ENCODE measurements at regions not wholly inside any gene's neighbourhood (a gene's known extent, or its start where the extent isn't known, plus 50 kb on each side); places are given as distances from the start of the nearest gene placed in this dataset.

DNA sequence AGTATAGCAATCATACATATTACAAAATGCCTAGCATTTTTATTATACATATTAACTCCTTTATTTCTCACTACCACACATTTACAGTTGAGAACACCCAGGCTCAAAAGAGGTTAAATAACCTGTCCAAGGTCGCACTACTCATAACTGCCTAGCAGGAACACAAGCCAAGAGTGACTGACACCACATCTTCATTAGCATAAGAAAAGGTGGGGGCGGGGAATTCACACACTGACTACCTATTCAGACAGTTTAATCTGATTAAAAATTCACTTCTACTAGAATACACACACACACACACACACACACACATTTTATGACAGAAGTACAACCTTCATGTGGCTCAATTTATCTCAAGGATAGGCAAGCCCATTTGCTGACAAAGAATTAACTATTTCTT is 77.8 kb upstream of the CACHD1 start:
- TF ChIP-seq, protein P1, sequence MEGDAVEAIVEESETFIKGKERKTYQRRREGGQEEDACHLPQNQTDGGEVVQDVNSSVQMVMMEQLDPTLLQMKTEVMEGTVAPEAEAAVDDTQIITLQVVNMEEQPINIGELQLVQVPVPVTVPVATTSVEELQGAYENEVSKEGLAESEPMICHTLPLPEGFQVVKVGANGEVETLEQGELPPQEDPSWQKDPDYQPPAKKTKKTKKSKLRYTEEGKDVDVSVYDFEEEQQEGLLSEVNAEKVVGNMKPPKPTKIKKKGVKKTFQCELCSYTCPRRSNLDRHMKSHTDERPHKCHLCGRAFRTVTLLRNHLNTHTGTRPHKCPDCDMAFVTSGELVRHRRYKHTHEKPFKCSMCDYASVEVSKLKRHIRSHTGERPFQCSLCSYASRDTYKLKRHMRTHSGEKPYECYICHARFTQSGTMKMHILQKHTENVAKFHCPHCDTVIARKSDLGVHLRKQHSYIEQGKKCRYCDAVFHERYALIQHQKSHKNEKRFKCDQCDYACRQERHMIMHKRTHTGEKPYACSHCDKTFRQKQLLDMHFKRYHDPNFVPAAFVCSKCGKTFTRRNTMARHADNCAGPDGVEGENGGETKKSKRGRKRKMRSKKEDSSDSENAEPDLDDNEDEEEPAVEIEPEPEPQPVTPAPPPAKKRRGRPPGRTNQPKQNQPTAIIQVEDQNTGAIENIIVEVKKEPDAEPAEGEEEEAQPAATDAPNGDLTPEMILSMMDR (optimal IDR thresholded peaks at IDR 0.05 in 1 of 3, IDR thresholded peaks at IDR 0.05 in 1 of 3, conservative IDR thresholded peaks at IDR 0.05 in 1 of 3; ENCODE audit: extremely low read depth in 1 of 3, insufficient read depth in 2 of 3, low read length in 3 of 3) = no peak
- no peak for TF ChIP-seq EZH2 (IDR thresholded peaks at IDR 0.05; ENCODE audit: low read length)
